Panc1 (cell line): ENCODE measurements at regions not wholly inside any gene's neighbourhood (a gene's known extent, or its start where the extent isn't known, plus 50 kb on each side); places are given as distances from the start of the nearest gene placed in this dataset.

Experiments
- ATAC-seq: fragments of 200-7000 bp; cut with Tn5 transposase; 2 replicates; pipeline ENCODE4 v1.9.1; 2020; ENCODE audit warnings: mild to moderate bottlenecking, moderate library complexity
- BruUV-seq: library from RNA; stranded (reverse); fragments of 400-500 nt; replicated peaks from 2 replicates; lab custom pipeline; 2021; lab: Mats Ljungman, UMichigan
- CTCF ChIA-PET: fragments of 300-600 bp; sonication (Branson Sonifier 250); formaldehyde crosslinking; loops from one replicate; lab custom pipeline; 2022; ENCODE audit warnings: antibody characterized with exemption; lab: Charles Lee
- POLR2A ChIA-PET: fragments of 300-600 bp; sonication (Branson Sonifier 250); formaldehyde crosslinking; loops from one replicate; lab custom pipeline; 2022; ENCODE audit warnings: antibody characterized with exemption; lab: Charles Lee
- DNase-seq: peaks from one replicate; pipeline ENCODE4 v3.0.0-alpha.2; 2010; ENCODE audit warnings: low read depth, low spot score
- H3K27ac ChIP-seq: 2 replicates; pipeline ENCODE4 v1.5.1; 2011; ENCODE audit warnings: mild to moderate bottlenecking, low read length, inconsistent platforms
- H3K27me3 ChIP-seq: fragments of 200-500 bp; sonication (Bioruptor generic); 2 replicates; pipeline ENCODE4 v1.6.0; 2014; ENCODE audit warnings: low read length, inconsistent platforms; ENCODE audit not compliant: control insufficient read depth, insufficient read depth
- H3K36me3 ChIP-seq: fragments of 200-500 bp; sonication (Bioruptor generic); 2 replicates; pipeline ENCODE4 v1.5.1; 2014; ENCODE audit warnings: inconsistent platforms, mild to moderate bottlenecking, low read length, moderate library complexity; ENCODE audit not compliant: control insufficient read depth, insufficient read depth
- H3K4me1 ChIP-seq: 2 replicates; pipeline ENCODE4 v1.5.1; 2011; ENCODE audit warnings: inconsistent platforms, mild to moderate bottlenecking, low read length, moderate library complexity; ENCODE audit not compliant: control insufficient read depth, insufficient read depth
- H3K4me3 ChIP-seq, 2 experiments: 2 replicates each; pipeline ENCODE4 v1.5.1; 2011 to 2012; ENCODE audit warnings: low read depth in 2 of 2, low read length in 2 of 2, mild to moderate bottlenecking in 2 of 2, inconsistent platforms in 1 of 2, moderate library complexity in 1 of 2
- H3K9me3 ChIP-seq: fragments of 200-500 bp; sonication (Bioruptor generic); 2 replicates; pipeline ENCODE4 v1.5.1; 2014; ENCODE audit warnings: low read depth, mild to moderate bottlenecking, inconsistent platforms, low read length, moderate library complexity; ENCODE audit not compliant: control insufficient read depth, insufficient read depth
- CTCF ChIP-seq: fragments of 450-650 bp; IDR thresholded peaks from 2 replicates; pipeline ENCODE4 v1.5.1; 2017; ENCODE audit warnings: mild to moderate bottlenecking
- POLR2AphosphoS5 ChIP-seq: IDR thresholded peaks from 2 replicates; pipeline ENCODE4 v1.6.1; 2012; ENCODE audit warnings: mild to moderate bottlenecking, low read depth, low read length, moderate library complexity
- REST ChIP-seq, 2 experiments: IDR thresholded peaks; 2 replicates each; pipeline ENCODE4 v1.6.1; 2011 to 2012; ENCODE audit warnings: low read depth in 2 of 2, control low read depth in 1 of 2, low read length in 1 of 2, mild to moderate bottlenecking in 1 of 2, moderate library complexity in 1 of 2; ENCODE audit not compliant: insufficient read depth in 1 of 2
- SIN3A ChIP-seq: IDR thresholded peaks from 2 replicates; pipeline ENCODE4 v1.6.1; 2012; ENCODE audit warnings: low read depth, mild to moderate bottlenecking, low read length, moderate library complexity, borderline replicate concordance; ENCODE audit not compliant: insufficient read depth
- TCF7L2 ChIP-seq: IDR thresholded peaks from 2 replicates; pipeline ENCODE4 v1.6.1; 2011; ENCODE audit warnings: mild to moderate bottlenecking, low read depth, low read length, inconsistent platforms
- in situ Hi-C: cut with HindIII; loops from 2 replicates; pipeline ENCODE4 v1.10.0; 2016; ENCODE audit warnings: low sequenced_read_pairs, low pct_unique_long_range_greater_than_20kb
- intact Hi-C: fragments of 100-400 bp; cut with micrococcal nuclease; formaldehyde crosslinking; loops from one replicate; pipeline ENCODE4 v1.10.0; 2022; ENCODE audit not compliant: unreplicated experiment

- H3K36me3 ChIP-seq = no peaks in the 10 kb centered on the region
- H3K27me3 ChIP-seq = no peaks in the 10 kb centered on the region
- no peaks in the 10 kb centered on the region for H3K4me1 ChIP-seq
- in situ Hi-C loops = no loop called here
- intact Hi-C loops = no loop called here
- ATAC-seq = no peak
- no peak overlapping the region for H3K4me3 ChIP-seq
- BruUV-seq = no TSS peak
- ChIA-PET POLR2A (no interaction called here), CTCF (no interaction called here)
- no peak for DNase-seq
- H3K27ac ChIP-seq = no peak overlapping the region
- H3K9me3 ChIP-seq = no peaks in the 10 kb centered on the region
- TF ChIP-seq REST (IDR thresholded peaks at IDR 0.05; ENCODE audit: insufficient read depth in 1 of 2, low read depth in 2 of 2, low read length in 1 of 2) (no peak), TCF7L2 (no peak), POLR2AphosphoS5 (no peak), SIN3A (no peak), CTCF (no peak)
These were observed 878.6 kb upstream of the CITED2 start for GRCh38 chr6:140253096-140253495.

- CTCF ChIA-PET = no interaction called here
- in situ Hi-C loops = no loop called here
- Histone ChIP-seq H3K27me3 (no peaks in the 10 kb centered on the region), H3K27ac (no peak overlapping the region), H3K4me1 (no peaks in the 10 kb centered on the region), H3K36me3 (no peaks in the 10 kb centered on the region), H3K4me3 (no peak overlapping the region), H3K9me3 (no peaks in the 10 kb centered on the region)
- no TSS peak for BruUV-seq
- DNase-seq = no peak
- no peak for ATAC-seq
- TF ChIP-seq SIN3A (no peak), REST (IDR thresholded peaks at IDR 0.05; ENCODE audit: insufficient read depth in 1 of 2, low read depth in 2 of 2, low read length in 1 of 2) (no peak), TCF7L2 (no peak), CTCF (no peak), POLR2AphosphoS5 (no peak)
- POLR2A ChIA-PET = no interaction called here
- intact Hi-C loops = no loop called here
These were observed 877.7 kb upstream of the CITED2 start for GRCh38 chr6:140252099-140252498.
